HG03521 (cell line): ENCODE measurements at regions not wholly inside any gene's neighbourhood (a gene's known extent, or its start where the extent isn't known, plus 50 kb on each side); places are given as distances from the start of the nearest gene placed in this dataset.

Experiments
- ATAC-seq: cut with Tn5 transposase; IDR thresholded peaks from one replicate; pipeline ENCODE4 v1.9.1; 2021; ENCODE audit warnings: mild to moderate bottlenecking, moderate library complexity; ENCODE audit not compliant: unreplicated experiment

DNA sequence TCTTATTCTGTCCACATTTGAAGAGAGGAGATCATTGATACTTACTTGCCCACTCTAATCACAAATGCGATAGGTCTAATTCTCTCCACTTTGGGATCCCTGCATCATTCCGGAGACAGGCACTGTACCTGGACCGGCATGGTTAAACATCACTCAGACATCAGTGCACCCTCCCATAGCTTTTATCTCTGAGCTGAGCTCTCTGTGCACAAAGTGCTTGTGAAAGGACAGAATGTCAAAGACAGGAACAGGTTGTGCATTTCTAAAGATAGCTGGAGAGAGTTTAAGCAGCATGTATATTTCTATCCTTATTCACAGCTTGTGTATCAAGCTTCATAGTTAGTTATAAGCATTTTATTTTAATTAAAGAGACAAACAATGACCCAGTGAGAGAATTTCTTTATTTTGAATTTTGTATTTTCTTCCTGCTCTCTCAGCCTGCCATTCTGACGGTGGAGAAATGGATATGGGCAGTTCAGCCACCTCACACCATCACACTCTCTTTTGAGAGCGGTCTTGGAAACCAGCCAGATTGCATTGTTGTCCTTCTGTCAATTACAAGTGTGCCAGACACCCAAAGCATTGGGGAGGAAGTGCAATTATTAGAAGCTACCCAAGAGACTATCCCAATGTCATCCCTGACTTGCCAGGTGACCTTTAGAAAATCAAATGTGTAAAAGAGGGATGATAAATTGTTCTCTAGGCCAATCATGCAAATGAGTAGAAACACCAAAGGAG is 65.2 kb upstream of the CHL1 start:
- no peak for ATAC-seq

DNA sequence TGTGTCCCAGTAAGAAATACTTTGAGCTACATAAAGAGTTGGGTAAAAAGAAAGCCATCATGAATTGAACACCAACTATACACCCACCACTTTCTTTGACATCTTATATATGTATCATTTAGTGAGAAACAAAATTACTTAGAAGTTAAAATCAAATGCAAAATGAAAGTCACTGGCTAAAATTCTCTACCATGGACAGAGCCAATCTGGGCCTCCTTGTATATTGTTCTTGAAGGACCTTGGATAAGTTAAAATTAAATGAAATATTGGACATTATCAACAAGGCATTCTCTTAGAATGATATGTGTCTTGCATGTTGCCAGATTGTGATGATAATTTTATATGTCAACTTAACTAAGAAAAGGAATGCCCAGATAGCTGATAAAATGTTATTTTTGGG is 64.2 kb upstream of the CHL1 start:
- ATAC-seq, result no peak

DNA sequence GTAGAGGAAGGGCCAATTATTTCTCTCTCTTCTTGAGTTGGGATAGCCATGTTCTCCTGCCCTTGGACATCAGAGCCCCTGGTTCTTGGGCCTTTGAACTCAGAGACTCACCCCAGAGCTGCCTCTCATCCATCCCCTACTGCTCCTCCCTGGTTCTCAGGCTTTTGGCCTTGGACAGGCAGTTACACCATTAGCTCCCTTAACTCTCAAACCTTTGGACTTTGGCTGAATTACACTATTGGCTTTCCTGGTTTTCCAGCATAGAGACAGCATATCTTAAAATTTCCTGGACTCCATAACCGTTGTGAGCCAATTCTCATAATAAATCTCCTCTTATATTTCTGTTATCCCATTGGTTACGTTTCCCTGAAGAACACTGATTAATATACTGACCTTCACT is 63.7 kb upstream of the CHL1 start:
- no peak for ATAC-seq

DNA sequence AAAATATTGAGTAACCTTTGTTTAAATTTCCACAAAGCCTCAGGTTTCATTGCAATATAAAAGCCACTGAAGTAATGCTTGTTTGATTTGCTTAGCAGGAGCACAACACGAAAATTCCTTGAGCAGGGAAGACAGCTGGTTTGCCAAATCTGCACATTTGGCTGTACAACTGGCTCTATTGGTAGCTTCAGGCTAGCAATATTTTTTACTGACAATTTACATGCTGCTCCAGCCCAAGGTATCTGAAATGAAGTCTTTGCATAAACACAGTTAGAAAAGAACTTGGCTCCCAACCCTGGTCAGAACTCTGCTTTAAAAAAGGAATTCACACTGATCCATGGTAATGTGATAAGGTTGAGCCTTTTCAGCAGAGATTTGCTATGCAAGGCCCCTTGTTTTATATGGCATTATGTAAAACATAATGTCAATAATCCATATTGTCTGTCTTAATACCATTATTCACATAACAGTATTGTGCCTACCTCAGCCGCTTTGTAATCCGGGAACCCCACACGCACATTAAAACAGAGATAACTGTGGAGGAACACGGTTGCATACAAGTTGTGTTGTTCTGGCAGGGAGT is 55.7 kb upstream of the CHL1 start:
- ATAC-seq, result no peak
